Left lung (tissue), 4 donors: ENCODE measurements at regions not wholly inside any gene's neighbourhood (a gene's known extent, or its start where the extent isn't known, plus 50 kb on each side); places are given as distances from the start of the nearest gene placed in this dataset.

ENCODE experiments used
- ATAC-seq: fragments of 200-7000 bp; cut with Tn5 transposase; one replicate; pipeline ENCODE4 v1.9.1; 2020; ENCODE audit warnings: moderate library complexity
- DNase-seq, 4 donors: peaks; one replicate each; pipeline ENCODE4 v3.0.0-alpha.2; 2013 to 2020
- H3K27ac ChIP-seq, 2 donors: fragments of 200-600 bp; sonication (generic) in 1 of 2; one replicate each; pipeline versions ENCODE4 v1.5.0 to v1.8.0; 2020 to 2021
- H3K27me3 ChIP-seq, 2 donors: fragments of 200-600 bp; sonication (generic) in 1 of 2; one replicate each; pipeline versions ENCODE4 v1.5.0 to v1.8.0; 2020 to 2021
- H3K36me3 ChIP-seq, 2 donors: fragments of 200-600 bp; sonication (generic) in 1 of 2; one replicate each; pipeline versions ENCODE4 v1.5.0 to v1.8.0; 2020 to 2021
- H3K4me1 ChIP-seq, 2 donors: fragments of 200-600 bp; one replicate each; pipeline ENCODE4 v1.8.0; 2021
- H3K4me3 ChIP-seq, 2 donors: fragments of 200-600 bp; sonication (generic) in 1 of 2; one replicate each; pipeline versions ENCODE4 v1.5.0 to v1.8.0; 2020 to 2021; ENCODE audit warnings: mild to moderate bottlenecking in 1 of 2
- H3K9me3 ChIP-seq, 2 donors: fragments of 200-600 bp; sonication (generic) in 1 of 2; one replicate each; pipeline versions ENCODE4 v1.5.0 to v1.8.0; 2020 to 2021
- CTCF ChIP-seq, 2 donors: fragments of 200-600 bp; sonication (generic) in 1 of 2; IDR thresholded peaks; one replicate each; pipeline versions ENCODE4 v1.5.0 to v1.8.0; 2021; ENCODE audit warnings: antibody characterized with exemption in 2 of 2
- intact Hi-C, 2 donors: fragments of 100-400 bp; cut with DNase I; formaldehyde crosslinking; loops; one replicate each; pipeline versions ENCODE4 v1.11.2 to v1.14.2; 2022
- donor health status: DM: no; HTN: yes; CAD: no.
- donor health status: DM: no; HTN: no; CAD: no.

- no peak for TF ChIP-seq CTCF (IDR thresholded peaks at IDR 0.05)
- no peak for ATAC-seq
- H3K4me1 ChIP-seq, result no peaks in the 10 kb centered on the region
- no peak overlapping the region for H3K27ac ChIP-seq
- H3K27me3 ChIP-seq, result no peaks in the 10 kb centered on the region
- peak in 1 of 4 donors; percentile 25 for DNase-seq
- H3K4me3 ChIP-seq, result no peak overlapping the region
- intact Hi-C loops, result no loop called here
- no peaks in the 10 kb centered on the region for H3K9me3 ChIP-seq
- H3K36me3 ChIP-seq, result no peaks in the 10 kb centered on the region
Measured at GRCh38 chr14:38125481-38126037, 82.1 kb upstream of the SSTR1 start.

- no peak overlapping the region for H3K4me3 ChIP-seq
- no peak for TF ChIP-seq CTCF (IDR thresholded peaks at IDR 0.05)
- no peaks in the 10 kb centered on the region for H3K27me3 ChIP-seq
- DNase-seq (no peak), ATAC-seq (no peak)
- H3K4me1 ChIP-seq, result no peaks in the 10 kb centered on the region
- no peak overlapping the region for H3K27ac ChIP-seq
- no peaks in the 10 kb centered on the region for H3K36me3 ChIP-seq
- intact Hi-C loops, result no loop called here
- no peaks in the 10 kb centered on the region for H3K9me3 ChIP-seq
Measured at GRCh38 chr14:38127356-38127755, 80.3 kb upstream of the SSTR1 start.

- Histone ChIP-seq H3K4me1 (no peaks in the 10 kb centered on the region), H3K36me3 (no peaks in the 10 kb centered on the region), H3K27me3 (no peaks in the 10 kb centered on the region), H3K4me3 (no peak overlapping the region), H3K27ac (no peak overlapping the region), H3K9me3 (no peaks in the 10 kb centered on the region)
- peak in 1 of 4 donors; percentile 14 for DNase-seq
- no peak for ATAC-seq
- intact Hi-C loops, result no loop called here
- TF ChIP-seq CTCF (IDR thresholded peaks at IDR 0.05), result no peak
Measured at GRCh38 chr14:38127784-38128183, 79.9 kb upstream of the SSTR1 start.

- H3K27ac ChIP-seq, result no peak overlapping the region
- no peaks in the 10 kb centered on the region for H3K27me3 ChIP-seq
- ATAC-seq (no peak), DNase-seq (no peak)
- no peaks in the 10 kb centered on the region for H3K36me3 ChIP-seq
- H3K4me3 ChIP-seq, result no peak overlapping the region
- no peaks in the 10 kb centered on the region for H3K4me1 ChIP-seq
- no peaks in the 10 kb centered on the region for H3K9me3 ChIP-seq
- intact Hi-C loops, result no loop called here
- no peak for TF ChIP-seq CTCF (IDR thresholded peaks at IDR 0.05)
Measured at GRCh38 chr14:38128640-38129039, 79.1 kb upstream of the SSTR1 start.

GRCh38 chr14:38129192-38129591 lies 78.5 kb upstream of the SSTR1 start:
- no peak for TF ChIP-seq CTCF (IDR thresholded peaks at IDR 0.05)
- DNase-seq (no peak), ATAC-seq (no peak)
- Histone ChIP-seq H3K27ac (no peak overlapping the region), H3K27me3 (no peaks in the 10 kb centered on the region), H3K4me3 (no peak overlapping the region), H3K36me3 (no peaks in the 10 kb centered on the region), H3K4me1 (no peaks in the 10 kb centered on the region), H3K9me3 (no peaks in the 10 kb centered on the region)
- intact Hi-C loops, result no loop called here
